ENCODE measurements at regions not wholly inside any gene's neighbourhood (a gene's known extent, or its start where the extent isn't known, plus 50 kb on each side); places are given as distances from the start of the nearest gene placed in this dataset.

- TF ChIP-seq, protein P1, sequence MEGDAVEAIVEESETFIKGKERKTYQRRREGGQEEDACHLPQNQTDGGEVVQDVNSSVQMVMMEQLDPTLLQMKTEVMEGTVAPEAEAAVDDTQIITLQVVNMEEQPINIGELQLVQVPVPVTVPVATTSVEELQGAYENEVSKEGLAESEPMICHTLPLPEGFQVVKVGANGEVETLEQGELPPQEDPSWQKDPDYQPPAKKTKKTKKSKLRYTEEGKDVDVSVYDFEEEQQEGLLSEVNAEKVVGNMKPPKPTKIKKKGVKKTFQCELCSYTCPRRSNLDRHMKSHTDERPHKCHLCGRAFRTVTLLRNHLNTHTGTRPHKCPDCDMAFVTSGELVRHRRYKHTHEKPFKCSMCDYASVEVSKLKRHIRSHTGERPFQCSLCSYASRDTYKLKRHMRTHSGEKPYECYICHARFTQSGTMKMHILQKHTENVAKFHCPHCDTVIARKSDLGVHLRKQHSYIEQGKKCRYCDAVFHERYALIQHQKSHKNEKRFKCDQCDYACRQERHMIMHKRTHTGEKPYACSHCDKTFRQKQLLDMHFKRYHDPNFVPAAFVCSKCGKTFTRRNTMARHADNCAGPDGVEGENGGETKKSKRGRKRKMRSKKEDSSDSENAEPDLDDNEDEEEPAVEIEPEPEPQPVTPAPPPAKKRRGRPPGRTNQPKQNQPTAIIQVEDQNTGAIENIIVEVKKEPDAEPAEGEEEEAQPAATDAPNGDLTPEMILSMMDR (conservative IDR thresholded peaks at IDR 0.05 in 1 of 2, IDR thresholded peaks at IDR 0.05 in 1 of 2; ENCODE audit: extremely low read depth in 1 of 2, insufficient read depth in 1 of 2, low read depth in 1 of 2, low read length in 2 of 2): no peak
- no peak for TF ChIP-seq EZH2 (IDR thresholded peaks at IDR 0.05; ENCODE audit: borderline replicate concordance, low read length)
Measured at GRCh38 chr10:107834706-107835105, 670.2 kb upstream of the SORCS1 start.
